Fibroblast of peridontal ligament (primary cell): ENCODE measurements at regions not wholly inside any gene's neighbourhood (a gene's known extent, or its start where the extent isn't known, plus 50 kb on each side); places are given as distances from the start of the nearest gene placed in this dataset.

Experiments used
- DNase-seq: peaks from one replicate; pipeline ENCODE4 v3.0.0-alpha.2; 2010; ENCODE audit errors: extremely low read depth

GRCh38 chr7:47664650-47665195 is 82.8 kb upstream of the TNS3 start:
- no peak for DNase-seq

GRCh38 chr7:47663851-47664250 is 81.9 kb upstream of the TNS3 start:
- no peak for DNase-seq

GRCh38 chr7:47663213-47663612 is 81.3 kb upstream of the TNS3 start:
- no peak for DNase-seq

DNA sequence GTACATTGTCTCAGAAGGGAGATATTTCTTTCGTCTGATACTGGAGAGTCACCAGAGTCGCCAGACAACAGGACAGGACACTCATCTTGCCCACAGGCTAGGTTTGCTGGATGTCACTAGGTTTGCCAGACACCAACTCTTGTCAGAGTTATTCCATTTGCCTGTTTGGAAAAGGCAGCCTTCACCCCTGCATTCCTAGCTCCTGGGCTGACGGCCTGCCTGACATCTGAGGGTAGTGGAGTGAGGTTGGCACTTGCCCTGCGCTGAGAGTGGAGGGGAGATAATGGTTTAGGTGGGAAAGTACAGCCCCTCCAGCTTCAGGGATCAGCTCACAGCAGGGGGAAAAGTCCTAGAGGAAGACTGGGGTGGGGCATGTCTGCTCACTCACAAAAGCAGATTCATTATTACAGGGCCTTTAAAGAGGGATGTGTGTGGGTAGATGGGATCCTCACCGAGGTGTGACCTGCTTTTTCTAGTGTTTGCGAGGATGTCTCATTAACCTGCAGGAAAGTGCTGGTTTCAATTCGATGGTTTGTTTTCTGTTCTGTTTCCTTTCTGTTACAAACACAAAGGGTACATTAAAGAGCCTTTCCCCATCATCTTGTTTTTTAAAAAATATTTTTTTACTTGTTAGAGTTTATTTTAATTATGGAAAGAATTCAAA is 79.3 kb upstream of the TNS3 start:
- DNase-seq, result no peak

- DNase-seq, result no peak
Observed at GRCh38 chr7:47659664-47660462, 78.0 kb upstream of the TNS3 start.

DNA sequence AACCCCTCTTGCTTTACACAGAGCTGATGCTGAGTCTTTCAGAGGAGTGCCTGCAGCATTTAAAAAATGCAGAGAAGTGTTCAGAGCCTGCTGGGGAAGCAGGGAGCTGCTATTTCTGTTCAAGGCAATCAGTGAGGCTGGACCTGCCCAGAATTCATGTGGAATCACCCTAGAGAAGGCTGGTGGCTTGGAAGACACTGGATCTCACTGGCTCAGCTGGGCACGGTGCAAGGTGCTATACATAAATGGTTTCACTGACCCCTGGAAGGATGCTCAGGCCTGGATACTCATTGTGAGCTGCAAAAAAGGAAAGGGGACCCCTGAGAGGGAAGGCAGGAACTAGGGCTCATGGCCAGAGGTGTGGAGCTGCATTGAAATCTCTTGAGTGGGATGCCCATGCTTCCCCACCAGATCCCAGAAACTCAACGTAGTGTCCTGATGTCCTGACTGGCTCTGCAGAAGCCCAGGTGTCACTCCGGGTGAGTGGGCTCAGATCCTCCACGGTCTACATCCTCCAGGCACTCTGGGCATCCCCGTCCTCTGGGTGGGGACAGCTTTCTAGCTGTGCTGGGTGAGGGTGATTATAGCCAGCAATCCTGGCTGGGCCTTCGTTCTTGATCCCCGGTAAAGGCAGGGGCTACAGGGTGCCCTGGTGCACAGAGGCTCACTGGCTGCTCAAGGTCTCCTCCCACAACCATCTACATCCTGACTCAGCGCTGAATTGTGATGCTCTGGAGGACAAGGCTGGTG is 77.2 kb upstream of the TNS3 start:
- DNase-seq, result no peak

DNA sequence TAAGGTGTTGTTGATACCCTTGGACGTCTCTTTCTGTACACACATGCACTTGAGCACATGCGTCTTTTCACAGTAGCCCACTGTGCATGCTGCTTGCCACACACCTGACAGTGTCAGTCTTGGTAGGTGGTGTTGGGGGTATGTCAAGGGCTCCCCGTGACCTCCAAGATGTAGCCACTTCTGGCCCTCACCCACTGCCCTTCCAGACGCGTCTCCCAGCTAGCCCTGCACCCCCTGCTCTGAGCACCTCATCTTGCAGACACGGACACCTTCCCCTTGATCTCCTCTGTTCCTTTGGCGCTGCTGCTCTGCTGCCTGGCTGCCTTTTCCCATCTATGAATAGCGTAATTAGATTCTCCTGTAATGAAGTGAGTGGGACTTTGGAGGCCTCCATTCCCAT is 75.2 kb upstream of the TNS3 start:
- no peak for DNase-seq

DNA sequence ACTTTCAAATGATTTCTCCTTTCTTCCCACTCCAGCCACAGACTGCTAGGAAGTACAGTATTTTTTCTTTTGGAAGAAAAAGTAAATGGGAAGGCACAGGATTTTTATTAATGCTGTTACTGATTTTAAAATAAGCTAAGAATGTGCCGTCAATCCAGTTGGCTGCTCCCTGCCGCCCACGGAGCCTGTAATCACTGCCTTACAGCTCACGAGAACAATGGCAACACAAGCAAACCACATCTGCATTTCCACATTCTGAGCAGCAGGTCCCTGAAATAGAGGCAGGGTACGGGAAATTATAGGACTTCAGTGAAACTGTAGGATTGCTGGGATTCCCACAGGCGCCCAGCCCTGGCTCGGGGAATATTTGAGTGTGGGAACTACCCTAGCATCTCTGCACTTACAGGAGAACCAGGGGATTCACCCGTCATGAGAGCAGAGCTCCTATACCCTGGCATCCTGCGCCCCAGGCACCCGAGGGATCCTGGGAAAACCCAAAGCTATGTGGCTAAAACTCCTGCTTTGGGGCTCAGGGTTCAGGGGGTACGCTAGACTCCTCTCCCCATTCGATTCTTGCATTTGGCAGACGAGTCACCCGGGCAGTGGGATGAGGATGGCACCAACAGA is 72.9 kb upstream of the TNS3 start:
- DNase-seq, result peak; percentile 65

GRCh38 chr7:47653550-47654411 is 71.9 kb upstream of the TNS3 start:
- DNase-seq, result peak; percentile 65

- DNase-seq, result peak; percentile 33
Observed at GRCh38 chr7:47652591-47652990, 70.7 kb upstream of the TNS3 start.

DNA sequence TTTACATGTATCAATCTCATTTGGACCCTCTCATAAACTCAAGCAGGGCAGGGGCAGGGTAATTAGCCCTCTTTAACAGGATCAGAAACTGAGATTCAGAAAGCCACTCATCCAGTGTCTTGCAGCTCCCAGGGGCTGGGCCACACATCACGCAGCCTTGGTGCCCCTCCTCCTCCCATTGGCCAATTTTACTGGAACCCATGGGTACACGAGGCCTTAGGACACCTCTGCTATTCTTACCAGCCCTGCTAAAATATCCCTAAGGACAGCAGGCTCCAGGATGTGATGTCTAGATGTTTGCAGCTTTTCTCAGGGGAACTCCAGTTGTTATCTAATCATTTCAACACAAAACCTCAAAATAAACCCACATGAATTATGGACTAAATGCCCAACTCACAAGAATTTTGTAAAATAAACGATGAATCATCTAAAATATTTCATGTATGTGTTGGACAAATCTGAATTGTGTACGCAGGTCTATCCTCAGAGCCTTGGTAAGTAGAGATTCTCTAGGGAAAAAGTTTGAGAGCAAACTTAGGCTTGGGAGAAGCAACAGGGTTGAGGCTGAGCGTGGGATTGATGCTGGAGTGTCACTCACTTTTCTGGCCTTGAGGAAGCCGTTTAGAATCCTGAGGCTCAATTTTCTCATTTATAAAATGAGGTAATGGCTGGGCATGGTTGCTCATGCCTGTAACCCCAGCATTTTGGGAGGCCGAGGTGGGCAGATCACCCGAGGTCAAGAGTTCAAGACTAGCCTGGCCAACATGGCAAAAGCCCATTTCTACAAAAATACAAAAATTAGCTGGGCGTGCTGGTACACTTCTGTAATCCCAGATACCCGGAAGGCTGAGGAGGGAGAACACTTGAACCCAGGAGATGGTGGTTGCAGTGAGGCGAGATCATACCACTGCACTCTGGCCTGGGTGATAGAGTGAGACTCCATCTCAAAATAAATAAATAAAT is 69.7 kb upstream of the TNS3 start:
- DNase-seq, result peak; percentile 99

GRCh38 chr7:47649919-47650318 is 68.0 kb upstream of the TNS3 start:
- no peak for DNase-seq

GRCh38 chr7:47648275-47648925 is 66.5 kb upstream of the TNS3 start:
- peak; percentile 92 for DNase-seq

DNA sequence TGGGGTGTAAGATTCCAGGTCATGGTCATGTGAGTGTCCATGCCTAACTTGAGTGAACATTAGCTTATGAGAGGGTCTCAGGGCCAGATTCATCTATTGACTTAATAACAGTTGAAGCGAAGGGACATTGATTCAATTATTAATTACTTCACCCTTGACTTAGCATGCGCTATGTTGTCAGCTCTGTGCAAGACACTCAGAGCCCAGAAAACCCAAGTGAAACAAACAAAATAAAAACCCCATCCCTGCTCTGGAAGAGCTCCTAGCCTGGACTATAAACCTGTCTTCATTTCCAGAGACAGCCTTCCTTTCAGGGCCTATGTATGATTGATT is 66.0 kb upstream of the TNS3 start:
- no peak for DNase-seq

DNA sequence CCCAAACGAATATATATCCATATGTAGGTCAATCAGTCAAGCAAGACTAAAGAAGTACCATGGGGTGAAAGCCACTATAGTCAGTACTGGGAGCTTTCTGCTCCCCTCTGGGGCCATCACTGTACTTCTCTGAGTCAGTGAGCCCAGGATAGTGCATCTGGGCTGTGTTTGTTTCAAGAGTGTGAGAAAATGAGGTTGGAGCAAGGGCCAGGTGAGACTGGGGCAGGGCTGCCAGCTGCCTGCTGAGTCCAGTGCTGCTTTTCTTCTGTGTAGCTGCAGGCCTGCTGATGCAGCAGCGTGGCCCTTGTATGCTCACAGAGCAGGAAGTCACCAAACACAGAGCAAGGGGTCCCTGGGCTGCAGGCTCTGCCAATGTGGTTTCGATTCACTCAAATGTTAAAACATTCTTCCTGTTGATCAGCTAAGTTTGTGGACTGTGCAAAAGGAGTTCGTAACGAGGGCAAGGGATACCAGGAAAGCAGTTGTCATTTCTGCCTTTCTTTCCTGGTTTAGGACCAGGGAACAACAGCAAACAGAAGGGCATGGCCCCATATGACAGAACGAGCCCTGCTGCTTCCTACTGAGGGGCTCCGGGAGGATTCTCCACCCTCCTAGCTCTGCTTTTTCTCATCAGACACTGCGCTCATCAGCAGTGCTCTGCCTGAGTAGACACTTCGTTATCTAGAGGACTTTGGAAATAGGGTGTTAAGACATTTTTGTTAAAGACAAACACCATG is 65.4 kb upstream of the TNS3 start:
- DNase-seq, result no peak

- no peak for DNase-seq
Observed at GRCh38 chr7:47643716-47644400, 61.9 kb upstream of the TNS3 start.

DNA sequence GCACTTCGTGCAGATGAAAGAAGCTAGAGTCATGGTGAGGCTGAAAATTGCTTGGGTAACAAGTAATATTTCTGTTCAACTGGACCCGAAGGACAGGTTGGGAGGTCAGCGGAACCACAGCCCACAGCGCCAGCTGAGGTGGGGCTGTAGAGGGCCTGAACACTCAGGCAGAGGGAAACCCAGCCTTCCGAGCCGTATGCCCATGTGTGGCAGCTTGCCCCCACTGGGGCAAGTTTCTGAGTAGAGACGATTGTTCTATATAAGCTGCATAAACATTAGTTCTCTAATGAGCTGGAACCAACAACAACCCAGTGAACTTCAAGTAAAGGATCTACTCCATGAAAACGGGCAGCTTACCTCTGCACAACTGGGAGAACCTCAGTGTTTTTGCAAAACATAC is 58.4 kb upstream of the TNS3 start:
- DNase-seq, result no peak

DNA sequence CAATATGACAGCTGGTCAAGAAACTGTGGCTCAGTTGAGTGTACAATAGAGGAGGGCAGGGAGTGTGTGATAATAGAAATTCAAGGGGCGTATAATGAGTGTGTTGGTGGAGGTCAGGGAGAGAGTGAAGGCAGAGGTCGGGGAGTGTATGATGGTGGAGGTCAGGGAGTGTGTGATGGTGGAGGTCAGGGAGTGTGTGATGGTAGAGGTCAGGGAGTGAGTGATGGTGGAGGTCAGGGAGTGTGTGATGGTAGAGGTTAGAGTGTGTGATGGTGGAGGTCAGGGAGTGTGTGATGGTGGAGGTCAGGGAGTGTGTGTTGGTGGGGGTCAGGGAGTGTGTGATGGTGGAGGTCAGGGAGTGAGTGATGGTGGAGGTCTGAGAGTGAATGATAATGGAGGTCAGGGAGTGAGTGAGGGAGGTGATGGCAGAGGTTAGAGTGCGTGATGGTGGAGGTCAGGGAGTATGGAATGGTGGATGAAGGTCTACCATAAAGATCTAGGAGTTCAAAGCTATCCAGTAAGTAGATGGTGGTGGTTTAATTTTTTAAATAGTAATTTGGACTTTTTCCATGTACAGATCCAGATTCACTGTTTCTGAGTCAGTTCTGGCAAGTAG is 57.7 kb upstream of the TNS3 start:
- DNase-seq, result no peak
